HG03354 (cell line): ENCODE measurements at regions not wholly inside any gene's neighbourhood (a gene's known extent, or its start where the extent isn't known, plus 50 kb on each side); places are given as distances from the start of the nearest gene placed in this dataset.
"Not testable (repeated sequence)": the region's sequence is repeated elsewhere in the genome, so short reads cannot be mapped to it uniquely, and the experiment has no call there.

ENCODE experiments used
- ATAC-seq: cut with Tn5 transposase; IDR thresholded peaks from one replicate; pipeline ENCODE4 v1.9.1; 2021; ENCODE audit warnings: mild to moderate bottlenecking; ENCODE audit not compliant: unreplicated experiment, poor library complexity, severe bottlenecking

- no peak for ATAC-seq
Observed at GRCh38 chr12:16788506-16789203, 182.7 kb upstream of the LMO3 start.

- no peak for ATAC-seq
Observed at GRCh38 chr12:16785953-16786352, 180.0 kb upstream of the LMO3 start.

GRCh38 chr12:16785524-16785923 is 179.6 kb upstream of the LMO3 start:
- ATAC-seq: no peak

- not testable (repeated sequence) for ATAC-seq
Observed at GRCh38 chr12:16769129-16769528, 163.2 kb upstream of the LMO3 start.

GRCh38 chr12:16766736-16767135 is 160.8 kb upstream of the LMO3 start:
- ATAC-seq: no peak

- ATAC-seq: no peak
Observed at GRCh38 chr12:16763901-16764300, 157.9 kb upstream of the LMO3 start.

GRCh38 chr12:16756833-16757555 is 151.0 kb upstream of the LMO3 start:
- no peak for ATAC-seq

GRCh38 chr12:16730772-16731171 is 124.8 kb upstream of the LMO3 start:
- no peak for ATAC-seq

GRCh38 chr12:16726879-16727278 is 120.9 kb upstream of the LMO3 start:
- ATAC-seq: no peak

- no peak for ATAC-seq
Observed at GRCh38 chr12:16719713-16720416, 113.9 kb upstream of the LMO3 start.

GRCh38 chr12:16716928-16717327 is 111.0 kb upstream of the LMO3 start:
- ATAC-seq: no peak

- ATAC-seq: no peak
Observed at GRCh38 chr12:16692099-16692498, 86.1 kb upstream of the LMO3 start.

GRCh38 chr12:16691624-16692023 is 85.7 kb upstream of the LMO3 start:
- ATAC-seq: no peak

- ATAC-seq: no peak
Observed at GRCh38 chr12:16688200-16688599, 82.2 kb upstream of the LMO3 start.

- no peak for ATAC-seq
Observed at GRCh38 chr12:16685107-16685506, 79.1 kb upstream of the LMO3 start.

- no peak for ATAC-seq
Observed at GRCh38 chr12:16681196-16681595, 75.2 kb upstream of the LMO3 start.

GRCh38 chr12:16675438-16675837 is 69.5 kb upstream of the LMO3 start:
- ATAC-seq: no peak

- no peak for ATAC-seq
Observed at GRCh38 chr12:16674885-16675284, 68.9 kb upstream of the LMO3 start.

- no peak for ATAC-seq
Observed at GRCh38 chr12:16670456-16671050, 64.6 kb upstream of the LMO3 start.

GRCh38 chr12:16669756-16670155 is 63.8 kb upstream of the LMO3 start:
- ATAC-seq: no peak
